EH (cell line): ENCODE measurements at regions not wholly inside any gene's neighbourhood (a gene's known extent, or its start where the extent isn't known, plus 50 kb on each side); places are given as distances from the start of the nearest gene placed in this dataset.

Experiments
- DNase-seq: peaks from one replicate; pipeline ENCODE4 v3.0.0-alpha.2; 2015; ENCODE audit warnings: low read depth

DNA sequence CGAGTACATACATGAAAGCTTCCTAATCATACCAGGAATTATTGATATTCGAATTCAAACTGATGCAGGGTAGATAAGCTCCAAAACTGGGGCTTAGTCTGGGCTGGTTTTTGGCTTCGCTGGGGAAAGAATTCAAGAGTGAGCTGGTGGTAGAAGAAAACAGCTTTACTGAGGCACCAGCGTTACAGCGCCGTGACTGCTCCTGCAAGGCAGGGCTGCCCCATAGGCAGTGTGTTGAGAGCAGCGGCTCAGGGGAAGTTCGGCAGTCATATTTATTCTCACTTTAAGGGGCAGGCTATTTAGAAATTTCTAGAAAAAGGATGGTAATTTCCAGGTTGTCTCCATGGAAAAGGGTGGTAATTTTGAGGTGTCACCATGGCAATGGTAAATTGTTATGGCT, 292.6 kb upstream of the TCF4 start:
- no peak for DNase-seq

DNA sequence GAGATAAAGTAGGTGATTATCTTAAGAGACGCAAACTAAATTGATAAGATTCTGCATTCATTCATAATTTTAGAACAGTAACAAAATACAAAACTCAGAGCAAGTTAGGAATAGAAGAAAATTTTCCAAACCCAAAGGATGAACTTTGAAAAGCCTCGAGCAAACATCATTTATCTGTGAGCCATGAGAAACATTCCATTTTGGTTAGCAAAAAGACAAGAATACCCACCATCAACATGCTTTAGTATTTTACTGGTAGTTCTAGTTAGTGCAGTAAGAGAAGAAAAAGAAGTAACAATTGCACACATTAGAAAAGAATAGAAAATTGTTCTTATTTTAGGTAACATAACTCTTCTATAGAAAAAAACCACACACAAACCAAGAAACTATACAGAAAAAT, 291.3 kb upstream of the TCF4 start:
- peak; percentile 71 for DNase-seq

GRCh38 chr18:55878224-55878623, 290.2 kb upstream of the TCF4 start:
- DNase-seq: peak; percentile 22

DNA sequence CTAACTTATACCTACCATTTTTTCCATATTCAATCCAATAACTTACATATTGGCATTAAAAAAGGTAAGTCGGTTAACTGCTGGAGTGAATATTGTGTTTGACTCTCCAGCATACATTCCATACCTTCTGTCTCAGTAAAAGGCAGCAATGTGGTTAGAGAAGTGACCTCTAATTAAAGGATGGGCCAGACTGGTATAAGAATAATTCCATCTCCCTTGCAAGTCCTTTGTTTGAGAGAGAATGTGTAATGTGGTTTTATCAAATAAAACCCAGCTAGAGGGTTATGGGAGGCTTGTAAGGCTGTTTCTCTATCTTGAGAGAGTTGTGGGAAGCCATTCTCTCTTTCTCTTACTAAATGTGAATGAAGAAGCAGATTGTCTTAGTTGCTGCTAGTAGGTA, 289.3 kb upstream of the TCF4 start:
- DNase-seq: peak; percentile 51

DNA sequence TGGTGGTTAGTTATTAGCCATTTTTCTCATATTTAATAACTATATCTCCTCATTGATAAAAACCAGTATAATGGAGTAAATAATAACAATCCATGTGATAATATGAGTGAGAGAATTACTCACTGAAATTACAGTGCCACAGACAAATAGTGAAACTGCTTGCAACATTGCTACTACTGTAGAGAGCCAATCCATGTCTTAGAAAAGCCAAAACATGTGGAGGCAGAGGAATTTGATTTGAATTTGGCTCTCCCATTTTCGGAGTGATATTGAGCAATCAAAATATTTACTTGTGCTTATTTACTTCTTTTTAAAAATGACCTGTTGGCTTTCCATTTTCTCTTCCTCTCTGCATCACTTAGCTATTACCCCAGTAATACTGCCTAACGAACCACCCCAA, 288.3 kb upstream of the TCF4 start:
- DNase-seq: no peak

- DNase-seq: no peak
Measured at GRCh38 chr18:55875371-55875901, 287.4 kb upstream of the TCF4 start.

GRCh38 chr18:55869556-55870501, 281.8 kb upstream of the TCF4 start:
- peak; percentile 87 for DNase-seq

GRCh38 chr18:55868909-55869308, 280.9 kb upstream of the TCF4 start:
- DNase-seq: peak; percentile 69

DNA sequence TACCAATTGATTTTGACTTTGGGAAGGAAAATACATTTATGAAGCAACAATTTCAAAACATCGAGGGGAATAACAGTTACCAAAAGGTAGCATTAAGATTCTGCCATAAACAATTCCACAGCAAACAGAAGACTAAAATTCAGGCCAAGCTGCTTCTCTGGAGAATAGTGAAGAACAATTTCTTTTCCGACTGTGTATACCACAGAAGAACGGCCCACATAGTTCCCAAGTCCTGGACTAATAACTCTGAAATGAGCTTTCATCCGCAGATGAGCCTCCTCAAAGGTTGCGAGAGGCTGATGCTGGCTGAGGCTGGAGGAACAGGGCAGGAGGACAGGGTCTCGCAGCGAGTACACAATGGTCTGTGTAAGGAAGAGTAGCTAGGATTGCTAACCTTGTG, 278.9 kb upstream of the TCF4 start:
- no peak for DNase-seq

DNA sequence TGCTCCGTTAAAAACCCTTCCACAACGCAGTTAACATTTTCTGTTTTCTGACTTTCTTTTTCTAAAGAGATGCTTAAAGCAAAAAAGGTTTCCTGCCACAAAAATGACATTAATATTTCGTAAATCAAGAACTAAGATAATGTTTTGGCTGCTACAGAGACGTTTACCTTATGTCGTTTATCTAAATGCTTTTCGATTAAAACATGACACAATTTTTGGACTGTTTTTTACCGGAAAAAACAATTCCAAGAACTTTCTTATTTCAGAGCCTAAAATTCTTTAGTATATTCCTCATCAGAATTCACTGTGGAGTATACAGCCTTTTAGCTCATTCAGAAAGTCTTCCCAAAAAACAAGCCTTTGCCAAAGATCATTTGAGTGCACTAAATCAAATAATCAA, 278.0 kb upstream of the TCF4 start:
- DNase-seq: no peak

GRCh38 chr18:55864281-55864680, 276.3 kb upstream of the TCF4 start:
- DNase-seq: no peak

GRCh38 chr18:55863876-55864275, 275.9 kb upstream of the TCF4 start:
- DNase-seq: peak; percentile 82

GRCh38 chr18:55863391-55863706, 275.4 kb upstream of the TCF4 start:
- no peak for DNase-seq

DNA sequence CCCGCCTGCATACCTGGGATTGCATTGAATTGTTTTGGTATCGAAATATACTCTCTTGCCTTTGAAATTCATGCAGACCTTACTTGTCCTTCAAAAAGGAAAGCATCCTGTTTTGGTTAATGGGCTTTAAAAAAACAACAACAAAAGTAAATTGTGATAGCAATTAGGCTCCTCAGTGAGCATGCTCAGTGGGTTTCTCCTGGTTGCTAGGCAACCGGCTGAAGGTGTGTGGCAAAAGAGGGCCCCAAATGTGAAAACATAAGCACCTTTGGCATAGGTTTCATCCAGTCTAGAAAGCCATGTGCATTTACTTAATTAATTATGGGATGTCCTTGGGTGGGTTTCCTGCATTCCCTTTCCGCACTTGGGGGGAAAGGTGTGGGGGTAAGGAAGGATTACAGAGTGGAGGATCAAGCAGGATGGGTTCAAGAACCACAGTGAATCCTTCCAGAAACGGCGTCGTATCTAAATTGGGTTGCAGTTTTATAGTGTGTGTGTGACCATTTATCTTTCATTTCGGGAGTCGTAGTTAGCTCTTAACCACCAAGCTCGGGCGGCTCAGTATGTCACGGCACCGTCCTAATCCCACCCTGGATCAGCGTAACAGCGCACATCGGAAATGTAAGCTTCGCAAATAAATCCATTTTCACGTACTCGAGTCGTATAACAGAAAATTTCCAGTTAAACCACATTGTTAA, 274.9 kb upstream of the TCF4 start:
- DNase-seq: peak; percentile 36

GRCh38 chr18:55861266-55861665, 273.3 kb upstream of the TCF4 start:
- DNase-seq: peak; percentile 61

GRCh38 chr18:55858661-55859515, 270.9 kb upstream of the TCF4 start:
- peak; percentile 51 for DNase-seq

- DNase-seq: no peak
Measured at GRCh38 chr18:55857956-55858355, 270.0 kb upstream of the TCF4 start.

DNA sequence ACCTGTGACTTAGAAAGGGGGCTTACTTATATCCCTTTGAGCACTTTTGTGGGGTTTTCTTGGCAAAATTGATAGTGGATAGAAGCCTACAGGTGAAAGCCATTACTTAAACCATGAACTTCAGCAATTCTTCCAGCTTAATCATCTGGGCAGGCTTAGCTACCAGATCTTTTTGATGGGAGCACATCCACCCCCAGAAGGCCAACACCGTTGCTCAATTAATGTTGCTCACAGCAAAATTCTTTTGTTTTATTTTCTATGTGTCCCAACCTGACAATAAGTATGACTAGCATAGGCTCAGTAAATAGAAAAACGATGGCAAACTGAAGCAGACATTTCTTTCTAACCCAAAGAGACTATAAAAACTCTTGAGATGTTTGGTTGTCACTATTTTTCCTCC, 269.4 kb upstream of the TCF4 start:
- DNase-seq: no peak

- DNase-seq: no peak
Measured at GRCh38 chr18:55856679-55857078, 268.7 kb upstream of the TCF4 start.

GRCh38 chr18:55856229-55856628, 268.2 kb upstream of the TCF4 start:
- DNase-seq: peak; percentile 97

- DNase-seq: no peak
Measured at GRCh38 chr18:55853268-55853667, 265.3 kb upstream of the TCF4 start.

GRCh38 chr18:55850904-55851303, 262.9 kb upstream of the TCF4 start:
- no peak for DNase-seq
